Glutamatergic neuron (in vitro differentiated cells): ENCODE measurements at regions not wholly inside any gene's neighbourhood (a gene's known extent, or its start where the extent isn't known, plus 50 kb on each side); places are given as distances from the start of the nearest gene placed in this dataset.

Source experiments
- DNase-seq: peaks from one replicate; pipeline ENCODE4 v3.0.0; 2022
- H3K27ac Mint-ChIP-seq: one replicate; pipeline ENCODE4 v1.8.0; 2020; ENCODE audit warnings: mild to moderate bottlenecking, mixed read lengths, inconsistent platforms; ENCODE audit not compliant: unreplicated experiment
- H3K27me3 Mint-ChIP-seq: one replicate; pipeline ENCODE4 v1.8.0; 2020; ENCODE audit warnings: mild to moderate bottlenecking, moderate library complexity, mixed read lengths, inconsistent platforms; ENCODE audit not compliant: unreplicated experiment
- H3K36me3 Mint-ChIP-seq: one replicate; pipeline ENCODE4 v1.8.0; 2020; ENCODE audit warnings: mild to moderate bottlenecking, mixed read lengths, inconsistent platforms; ENCODE audit not compliant: unreplicated experiment
- H3K4me1 Mint-ChIP-seq: one replicate; pipeline ENCODE4 v1.8.0; 2020; ENCODE audit warnings: mild to moderate bottlenecking, low read depth, mixed read lengths, inconsistent platforms; ENCODE audit not compliant: unreplicated experiment
- H3K4me3 Mint-ChIP-seq: one replicate; pipeline ENCODE4 v1.8.0; 2020; ENCODE audit warnings: mild to moderate bottlenecking, mixed read lengths, inconsistent platforms; ENCODE audit not compliant: unreplicated experiment
- H3K9me3 Mint-ChIP-seq: one replicate; pipeline ENCODE4 v1.8.0; 2020; ENCODE audit warnings: mild to moderate bottlenecking, moderate library complexity, mixed read lengths, inconsistent platforms; ENCODE audit not compliant: unreplicated experiment
- TF ChIP-seq, protein P1 (sequence below): fragments of 200-600 bp; sonication (generic); IDR thresholded peaks from one replicate; pipeline ENCODE4 v1.5.0; 2021; ENCODE audit not compliant: partially characterized antibody, unreplicated experiment

DNA sequence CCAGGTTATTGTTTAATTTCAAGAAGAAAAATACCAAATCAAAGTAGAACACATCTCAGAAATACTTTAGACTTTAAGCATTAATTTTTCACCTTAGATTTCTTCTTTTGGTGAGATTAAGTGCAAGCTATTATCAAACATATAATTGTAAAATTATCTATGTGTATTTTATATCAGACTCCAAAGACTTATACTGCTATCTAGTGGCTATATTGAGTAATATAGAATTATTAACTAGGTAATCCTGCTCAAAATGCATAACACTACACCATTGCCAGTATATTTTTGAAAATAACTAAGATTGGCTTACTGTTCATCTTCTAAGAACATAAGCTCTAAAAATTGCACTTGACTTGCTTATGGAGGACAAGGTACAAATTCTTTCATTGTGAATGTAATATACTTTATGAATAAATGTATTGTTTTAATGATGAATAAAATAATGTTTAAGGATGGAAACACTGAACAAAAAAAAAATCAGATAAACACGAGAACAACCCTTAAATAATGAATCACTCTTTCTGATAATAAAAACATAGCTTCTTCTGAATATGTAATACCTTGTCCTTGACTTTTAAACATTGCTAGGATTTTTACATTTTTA, 86.7 kb upstream of the GNAI1 start:
- Mint-ChIP-seq H3K27ac (no peak overlapping the region), H3K9me3 (no peaks in the 10 kb centered on the region), H3K27me3 (no peaks in the 10 kb centered on the region), H3K4me3 (no peak overlapping the region), H3K36me3 (peaks cover 9% of the 10 kb centered on the region), H3K4me1 (no peaks in the 10 kb centered on the region)
- no peak for DNase-seq
- TF ChIP-seq, protein P1, sequence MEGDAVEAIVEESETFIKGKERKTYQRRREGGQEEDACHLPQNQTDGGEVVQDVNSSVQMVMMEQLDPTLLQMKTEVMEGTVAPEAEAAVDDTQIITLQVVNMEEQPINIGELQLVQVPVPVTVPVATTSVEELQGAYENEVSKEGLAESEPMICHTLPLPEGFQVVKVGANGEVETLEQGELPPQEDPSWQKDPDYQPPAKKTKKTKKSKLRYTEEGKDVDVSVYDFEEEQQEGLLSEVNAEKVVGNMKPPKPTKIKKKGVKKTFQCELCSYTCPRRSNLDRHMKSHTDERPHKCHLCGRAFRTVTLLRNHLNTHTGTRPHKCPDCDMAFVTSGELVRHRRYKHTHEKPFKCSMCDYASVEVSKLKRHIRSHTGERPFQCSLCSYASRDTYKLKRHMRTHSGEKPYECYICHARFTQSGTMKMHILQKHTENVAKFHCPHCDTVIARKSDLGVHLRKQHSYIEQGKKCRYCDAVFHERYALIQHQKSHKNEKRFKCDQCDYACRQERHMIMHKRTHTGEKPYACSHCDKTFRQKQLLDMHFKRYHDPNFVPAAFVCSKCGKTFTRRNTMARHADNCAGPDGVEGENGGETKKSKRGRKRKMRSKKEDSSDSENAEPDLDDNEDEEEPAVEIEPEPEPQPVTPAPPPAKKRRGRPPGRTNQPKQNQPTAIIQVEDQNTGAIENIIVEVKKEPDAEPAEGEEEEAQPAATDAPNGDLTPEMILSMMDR = no peak

GRCh38 chr7:80047032-80047431, 87.6 kb upstream of the GNAI1 start:
- Mint-ChIP-seq H3K36me3 (peaks cover 9% of the 10 kb centered on the region), H3K4me1 (no peaks in the 10 kb centered on the region), H3K9me3 (no peaks in the 10 kb centered on the region), H3K4me3 (no peak overlapping the region), H3K27ac (no peak overlapping the region), H3K27me3 (no peaks in the 10 kb centered on the region)
- TF ChIP-seq, protein P1 = no peak
- DNase-seq = no peak

DNA sequence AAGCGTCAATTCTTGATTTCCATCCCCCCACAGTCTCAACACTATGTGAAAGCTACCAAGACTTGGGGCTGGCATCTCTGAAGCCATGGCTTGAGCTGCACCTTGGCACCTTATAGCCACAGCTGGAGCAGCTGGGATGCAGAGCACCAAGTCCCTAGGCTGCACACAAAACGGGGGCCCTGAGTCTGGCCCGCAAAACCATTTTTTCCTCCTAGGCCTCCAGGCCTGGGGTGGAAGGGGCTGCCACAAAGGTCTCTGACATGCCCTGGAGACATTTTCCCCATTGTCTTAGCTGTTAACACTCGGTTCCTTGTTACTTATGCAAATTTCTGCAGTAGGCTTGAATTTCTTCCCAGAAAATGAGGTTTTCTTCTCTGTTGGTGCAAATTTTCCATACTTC, 89.8 kb upstream of the GNAI1 start:
- Mint-ChIP-seq H3K4me1 (no peaks in the 10 kb centered on the region), H3K27me3 (no peaks in the 10 kb centered on the region), H3K4me3 (no peak overlapping the region), H3K9me3 (no peaks in the 10 kb centered on the region), H3K36me3 (peaks cover 9% of the 10 kb centered on the region), H3K27ac (no peak overlapping the region)
- TF ChIP-seq, protein P1 = no peak
- DNase-seq = no peak

DNA sequence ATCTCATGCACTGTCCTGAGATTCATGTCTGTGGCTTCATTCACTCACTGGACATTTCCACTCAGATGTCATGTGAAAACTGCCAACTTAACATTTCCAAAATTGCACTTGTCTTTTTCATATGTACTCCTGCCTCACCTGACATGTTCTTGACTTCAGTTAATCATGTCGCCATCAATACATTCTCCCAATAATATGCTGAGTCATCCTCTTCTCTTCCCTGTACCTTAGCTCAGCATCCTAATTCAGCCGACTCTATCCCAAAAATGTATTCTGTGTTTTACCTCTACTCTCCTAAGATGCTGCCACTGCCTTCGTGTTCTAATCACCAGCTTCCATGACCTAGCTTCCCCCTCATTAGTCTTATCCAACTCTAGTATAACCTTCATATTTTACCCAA, 93.9 kb upstream of the GNAI1 start:
- Mint-ChIP-seq H3K4me3 (no peak overlapping the region), H3K27ac (no peak overlapping the region), H3K27me3 (no peaks in the 10 kb centered on the region)

DNA sequence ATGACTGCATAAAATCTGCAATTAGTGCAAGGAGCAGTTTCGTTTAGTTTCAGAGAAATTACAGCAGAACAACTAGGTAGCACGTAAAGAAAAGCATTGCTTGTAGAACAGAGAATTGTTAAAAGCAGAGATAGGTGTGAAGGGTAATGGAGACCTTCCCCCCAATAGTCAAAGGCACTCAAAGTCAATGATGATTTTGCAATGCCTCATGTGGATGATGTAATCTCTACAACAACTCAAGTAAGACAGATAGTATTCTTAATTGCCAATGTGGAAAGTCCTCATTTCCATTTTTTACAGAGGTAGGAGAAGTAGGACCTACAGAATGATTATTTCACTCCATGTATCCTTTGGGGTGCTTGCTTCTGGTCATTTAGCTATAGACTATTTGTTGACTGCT, 94.3 kb upstream of the GNAI1 start:
- TF ChIP-seq, protein P1 = no peak
- Mint-ChIP-seq H3K27ac (peak overlapping the region; percentile 31), H3K4me1 (no peaks in the 10 kb centered on the region), H3K4me3 (no peak overlapping the region), H3K27me3 (no peaks in the 10 kb centered on the region), H3K36me3 (peaks cover 4% of the 10 kb centered on the region), H3K9me3 (no peaks in the 10 kb centered on the region)
- no peak for DNase-seq

More for the DNA sequence above, 93.9 kb upstream of the GNAI1 start:
- Mint-ChIP-seq H3K36me3 (peaks cover 8% of the 10 kb centered on the region), H3K9me3 (no peaks in the 10 kb centered on the region), H3K4me1 (no peaks in the 10 kb centered on the region)
- TF ChIP-seq, protein P1 = no peak
- DNase-seq = no peak
